ENCODE measurements at regions not wholly inside any gene's neighbourhood (a gene's known extent, or its start where the extent isn't known, plus 50 kb on each side); places are given as distances from the start of the nearest gene placed in this dataset.

DNA sequence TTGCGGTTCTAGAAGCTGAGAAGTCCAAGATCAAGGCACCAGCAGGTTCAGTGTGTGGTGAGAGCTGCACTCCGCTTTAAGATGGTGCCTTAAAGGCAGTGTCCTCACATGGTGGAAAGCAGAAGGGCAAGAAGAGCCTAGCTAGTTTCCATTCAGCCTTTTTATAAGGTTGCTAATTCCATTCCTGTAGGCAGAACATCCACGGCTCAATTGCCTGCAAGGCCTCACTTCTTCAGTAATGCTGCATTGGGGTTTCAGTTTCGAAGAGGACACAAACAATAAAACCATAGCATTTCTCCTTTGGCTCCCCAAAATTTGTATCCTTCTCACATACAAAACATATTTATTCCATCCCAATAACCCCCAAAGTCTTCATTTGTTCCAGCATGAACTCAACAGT, 109.5 kb upstream of the KCND2 start:
- no peaks in the 10 kb centered on the region for H3K36me3 ChIP-seq (ENCODE audit: insufficient read depth, low read length)
- no peak overlapping the region for H3K4me2 ChIP-seq (ENCODE audit: low read length)
- no peaks in the 10 kb centered on the region for H3K27me3 ChIP-seq (ENCODE audit: control insufficient read depth, insufficient read depth, low read length)
- H3K9me3 ChIP-seq (replicated peaks; ENCODE audit: low read length), result no peaks in the 10 kb centered on the region
- no peak overlapping the region for H3K9ac ChIP-seq (ENCODE audit: low read depth, low read length)
- H3K4me1 ChIP-seq (ENCODE audit: control insufficient read depth, insufficient read depth, low read length), result no peaks in the 10 kb centered on the region
- H3K4me3 ChIP-seq (ENCODE audit: low read length), result no peak overlapping the region

DNA sequence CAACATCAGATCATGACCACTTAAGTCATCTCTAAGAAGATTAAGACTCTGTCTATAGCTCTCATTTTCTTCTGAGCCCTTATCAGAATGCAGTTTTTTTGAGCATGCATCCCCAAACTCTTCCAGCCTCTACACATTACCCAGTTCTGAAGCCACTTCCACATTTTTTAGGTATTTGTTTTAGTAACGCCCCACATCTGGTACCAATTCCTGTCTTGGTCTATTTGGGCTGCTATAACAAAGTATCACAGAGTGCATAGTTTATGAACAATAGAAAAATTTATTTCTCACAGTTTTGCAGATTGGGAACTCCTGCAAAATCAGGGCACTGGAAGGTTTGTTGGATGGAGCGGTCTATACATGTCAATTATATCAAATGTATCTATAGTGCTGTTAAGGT, 107.7 kb upstream of the KCND2 start:
- H3K27me3 ChIP-seq (ENCODE audit: control insufficient read depth, insufficient read depth, low read length), result no peaks in the 10 kb centered on the region

DNA sequence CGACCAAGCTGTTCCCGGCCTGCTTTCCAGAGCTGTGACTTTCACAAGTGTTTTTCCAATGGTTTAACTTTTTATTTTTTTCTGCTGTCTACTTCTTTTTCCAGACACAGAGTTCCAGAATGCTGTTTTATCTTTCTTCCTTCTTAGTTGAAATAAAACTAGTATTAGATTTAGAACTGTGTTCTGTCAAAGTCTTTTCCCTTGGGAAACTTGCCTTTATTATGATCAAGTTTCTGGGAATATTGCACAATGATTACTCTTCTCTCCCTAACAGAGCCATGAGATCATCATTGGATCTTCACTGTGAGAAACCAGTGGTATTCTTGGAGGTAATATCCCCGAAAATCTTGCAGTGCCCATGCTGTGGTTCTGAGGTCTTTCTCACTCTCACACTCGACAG, 104.9 kb upstream of the KCND2 start:
- H3K27me3 ChIP-seq (ENCODE audit: control insufficient read depth, insufficient read depth, low read length), result no peaks in the 10 kb centered on the region
- no peaks in the 10 kb centered on the region for H3K36me3 ChIP-seq (ENCODE audit: insufficient read depth, low read length)
- no peak overlapping the region for H3K4me2 ChIP-seq (ENCODE audit: low read length)
- peaks cover 20% of the 10 kb centered on the region for H3K4me1 ChIP-seq (ENCODE audit: control insufficient read depth, insufficient read depth, low read length)
- H3K4me3 ChIP-seq (ENCODE audit: low read length), result no peak overlapping the region
- no peaks in the 10 kb centered on the region for H3K9me3 ChIP-seq (replicated peaks; ENCODE audit: low read length)
- H3K9ac ChIP-seq (ENCODE audit: low read depth, low read length), result peak overlapping the region; percentile 35

More for the DNA sequence above, 107.7 kb upstream of the KCND2 start:
- no peaks in the 10 kb centered on the region for H3K36me3 ChIP-seq (ENCODE audit: insufficient read depth, low read length)
- H3K9ac ChIP-seq (ENCODE audit: low read depth, low read length), result no peak overlapping the region
- no peak overlapping the region for H3K4me3 ChIP-seq (ENCODE audit: low read length)
- H3K9me3 ChIP-seq (replicated peaks; ENCODE audit: low read length), result no peaks in the 10 kb centered on the region
- H3K4me1 ChIP-seq (ENCODE audit: control insufficient read depth, insufficient read depth, low read length), result peaks cover 5% of the 10 kb centered on the region
- no peak overlapping the region for H3K4me2 ChIP-seq (ENCODE audit: low read length)

DNA sequence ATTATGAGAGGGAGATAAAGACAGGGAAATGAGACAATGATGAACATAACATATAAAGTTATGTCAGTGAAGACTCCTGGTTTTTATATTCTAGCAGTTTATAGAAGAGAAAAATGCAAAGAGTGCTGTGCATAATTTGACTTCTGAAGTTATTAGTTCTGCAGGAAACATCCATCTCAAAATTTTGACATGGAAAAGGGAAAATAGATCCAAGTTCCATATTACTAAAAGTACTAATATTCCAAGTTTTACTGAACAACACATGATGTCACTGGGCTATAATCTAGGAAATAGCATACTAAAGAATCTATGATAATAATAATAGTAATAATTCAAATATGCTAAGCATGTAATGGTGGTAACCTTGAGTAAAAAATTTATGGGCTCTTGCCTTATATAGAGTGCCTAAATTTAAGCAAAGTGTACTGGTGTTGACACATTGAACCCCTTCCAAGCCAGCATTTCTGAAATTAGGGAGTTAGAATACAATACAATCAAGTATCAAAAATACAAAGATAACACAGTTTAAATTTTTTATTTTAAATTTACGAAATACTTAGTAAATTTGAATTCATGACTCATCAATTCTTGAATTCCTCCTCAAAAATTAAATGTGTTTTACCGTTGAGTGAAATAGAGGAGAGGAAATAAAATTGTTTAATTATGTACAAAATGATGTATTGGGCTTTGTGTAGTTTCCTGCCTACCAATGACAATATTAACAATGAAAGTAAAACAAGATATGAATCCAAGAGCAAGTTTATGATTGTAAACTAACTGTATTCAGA, 102.8 kb upstream of the KCND2 start:
- peaks cover 20% of the 10 kb centered on the region for H3K4me1 ChIP-seq (ENCODE audit: control insufficient read depth, insufficient read depth, low read length)
- no peaks in the 10 kb centered on the region for H3K36me3 ChIP-seq (ENCODE audit: insufficient read depth, low read length)
- no peaks in the 10 kb centered on the region for H3K9me3 ChIP-seq (replicated peaks; ENCODE audit: low read length)
- H3K4me3 ChIP-seq (ENCODE audit: low read length), result no peak overlapping the region
- H3K4me2 ChIP-seq (ENCODE audit: low read length), result peak overlapping the region; percentile 5
- H3K27me3 ChIP-seq (ENCODE audit: control insufficient read depth, insufficient read depth, low read length), result no peaks in the 10 kb centered on the region
- H3K9ac ChIP-seq (ENCODE audit: low read depth, low read length), result no peak overlapping the region

DNA sequence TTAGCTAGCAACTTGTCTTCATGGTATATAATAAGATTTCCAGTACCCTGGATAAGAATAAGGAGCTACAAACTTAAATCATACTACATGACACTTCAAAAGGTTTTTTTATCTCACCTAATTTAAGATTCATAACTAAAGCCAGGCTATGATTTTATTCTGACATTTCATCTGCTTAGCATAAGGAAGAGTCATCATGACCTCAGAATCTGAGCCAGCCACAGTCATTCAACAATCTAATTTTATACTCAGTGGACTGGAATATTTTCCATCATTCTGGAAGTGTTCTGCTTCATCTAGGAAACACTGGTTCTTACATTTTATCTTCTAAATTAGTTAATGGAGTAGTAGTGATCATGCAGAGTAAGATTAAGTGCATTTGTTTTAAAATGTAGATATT, 102.1 kb upstream of the KCND2 start:
- Histone ChIP-seq H3K4me2 (ENCODE audit: low read length) (peak overlapping the region; percentile 5), H3K9me3 (replicated peaks; ENCODE audit: low read length) (no peaks in the 10 kb centered on the region), H3K4me3 (ENCODE audit: low read length) (no peak overlapping the region), H3K9ac (ENCODE audit: low read depth, low read length) (no peak overlapping the region), H3K4me1 (ENCODE audit: control insufficient read depth, insufficient read depth, low read length) (peaks cover 20% of the 10 kb centered on the region), H3K36me3 (ENCODE audit: insufficient read depth, low read length) (no peaks in the 10 kb centered on the region), H3K27me3 (ENCODE audit: control insufficient read depth, insufficient read depth, low read length) (no peaks in the 10 kb centered on the region)

DNA sequence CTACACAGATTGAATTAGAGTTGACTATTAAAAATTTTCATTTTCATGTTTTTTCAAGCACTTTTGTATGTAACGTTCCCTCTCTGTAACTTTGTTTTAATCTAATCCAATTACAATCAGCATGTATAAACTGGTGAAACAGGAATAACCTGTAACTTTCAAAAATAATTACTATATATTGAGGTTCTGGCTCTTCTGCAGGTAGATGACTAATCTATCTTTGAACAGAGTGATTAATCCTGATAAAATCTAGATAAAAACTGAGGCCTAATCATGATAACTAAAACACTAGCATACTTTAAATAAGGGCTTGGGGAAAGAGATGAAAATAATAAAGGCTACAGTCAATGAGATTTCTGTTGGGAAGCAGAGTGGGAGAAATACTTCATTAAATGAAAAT, 101.6 kb upstream of the KCND2 start:
- Histone ChIP-seq H3K36me3 (ENCODE audit: insufficient read depth, low read length) (no peaks in the 10 kb centered on the region), H3K4me3 (ENCODE audit: low read length) (no peak overlapping the region), H3K4me1 (ENCODE audit: control insufficient read depth, insufficient read depth, low read length) (peaks cover 20% of the 10 kb centered on the region), H3K9me3 (replicated peaks; ENCODE audit: low read length) (no peaks in the 10 kb centered on the region), H3K4me2 (ENCODE audit: low read length) (no peak overlapping the region), H3K27me3 (ENCODE audit: control insufficient read depth, insufficient read depth, low read length) (no peaks in the 10 kb centered on the region), H3K9ac (ENCODE audit: low read depth, low read length) (no peak overlapping the region)

DNA sequence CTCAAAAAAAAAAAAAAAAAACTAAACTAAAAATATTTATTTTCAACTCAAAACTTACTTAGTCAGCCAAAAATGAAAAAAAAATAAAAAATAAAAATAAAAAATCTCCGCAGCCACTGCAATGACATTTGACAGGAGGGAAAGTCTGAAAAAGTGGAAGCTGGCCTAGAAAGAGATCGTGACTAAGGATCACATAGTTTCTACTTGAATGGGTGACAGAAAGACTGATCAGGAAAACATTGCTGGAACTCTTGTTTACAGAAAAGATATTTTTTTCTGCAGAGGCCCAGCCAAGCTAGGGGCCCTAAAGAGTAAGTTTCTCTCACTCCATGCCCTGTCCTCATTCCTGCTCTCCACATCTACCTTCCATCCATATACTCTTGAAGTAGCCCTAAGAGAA, 92.8 kb upstream of the KCND2 start:
- Histone ChIP-seq H3K4me1 (ENCODE audit: control insufficient read depth, insufficient read depth, low read length) (no peaks in the 10 kb centered on the region), H3K36me3 (ENCODE audit: insufficient read depth, low read length) (no peaks in the 10 kb centered on the region), H3K9ac (ENCODE audit: low read depth, low read length) (no peak overlapping the region), H3K27me3 (ENCODE audit: control insufficient read depth, insufficient read depth, low read length) (no peaks in the 10 kb centered on the region), H3K4me3 (ENCODE audit: low read length) (no peak overlapping the region), H3K9me3 (replicated peaks; ENCODE audit: low read length) (no peaks in the 10 kb centered on the region), H3K4me2 (ENCODE audit: low read length) (no peak overlapping the region)

DNA sequence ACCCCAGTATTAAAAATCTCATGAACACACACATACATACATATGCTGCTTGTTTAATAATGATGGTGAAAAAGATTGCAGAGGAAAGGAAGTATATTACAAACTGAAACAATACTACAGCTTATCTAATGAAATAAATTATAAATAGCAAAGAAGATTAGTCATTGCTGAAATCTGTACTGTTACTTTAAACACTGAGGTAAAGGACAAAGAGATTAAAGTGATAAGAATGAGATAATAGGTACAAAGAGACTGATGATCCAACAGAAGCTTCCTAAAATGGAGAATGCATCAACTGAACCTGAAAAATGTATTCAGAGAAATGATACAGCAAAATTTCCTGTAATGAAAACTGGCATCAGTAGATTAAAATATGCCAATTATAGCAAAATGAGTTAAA, 91.5 kb upstream of the KCND2 start:
- H3K4me2 ChIP-seq (ENCODE audit: low read length), result no peak overlapping the region
- H3K4me3 ChIP-seq (ENCODE audit: low read length), result no peak overlapping the region
- H3K4me1 ChIP-seq (ENCODE audit: control insufficient read depth, insufficient read depth, low read length), result no peaks in the 10 kb centered on the region
- H3K9me3 ChIP-seq (replicated peaks; ENCODE audit: low read length), result no peaks in the 10 kb centered on the region
- no peak overlapping the region for H3K9ac ChIP-seq (ENCODE audit: low read depth, low read length)
- H3K36me3 ChIP-seq (ENCODE audit: insufficient read depth, low read length), result no peaks in the 10 kb centered on the region
- no peaks in the 10 kb centered on the region for H3K27me3 ChIP-seq (ENCODE audit: control insufficient read depth, insufficient read depth, low read length)

DNA sequence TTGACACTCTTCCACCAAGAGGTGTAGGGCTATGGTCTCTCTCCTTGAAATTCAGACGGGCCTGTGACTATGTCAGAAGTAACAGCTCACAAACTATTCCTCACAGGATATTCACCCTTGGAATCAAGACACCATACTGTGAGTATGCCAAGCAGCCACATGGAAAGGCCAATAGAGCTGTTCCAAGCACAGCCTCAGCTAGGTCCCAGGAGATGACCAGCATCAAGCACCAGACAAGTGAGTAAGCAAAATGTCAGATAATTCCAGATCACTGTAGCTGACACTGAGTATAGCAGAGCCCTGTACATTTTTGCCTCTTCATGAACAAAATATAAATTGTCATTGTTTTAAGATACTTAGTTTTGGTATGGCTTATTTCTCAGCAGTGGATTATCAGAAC, 88.1 kb upstream of the KCND2 start:
- H3K9me3 ChIP-seq (replicated peaks; ENCODE audit: low read length), result no peaks in the 10 kb centered on the region
- H3K4me3 ChIP-seq (ENCODE audit: low read length), result no peak overlapping the region
- no peaks in the 10 kb centered on the region for H3K27me3 ChIP-seq (ENCODE audit: control insufficient read depth, insufficient read depth, low read length)
- H3K4me1 ChIP-seq (ENCODE audit: control insufficient read depth, insufficient read depth, low read length), result no peaks in the 10 kb centered on the region
- no peak overlapping the region for H3K9ac ChIP-seq (ENCODE audit: low read depth, low read length)
- no peak overlapping the region for H3K4me2 ChIP-seq (ENCODE audit: low read length)
- H3K36me3 ChIP-seq (ENCODE audit: insufficient read depth, low read length), result no peaks in the 10 kb centered on the region

DNA sequence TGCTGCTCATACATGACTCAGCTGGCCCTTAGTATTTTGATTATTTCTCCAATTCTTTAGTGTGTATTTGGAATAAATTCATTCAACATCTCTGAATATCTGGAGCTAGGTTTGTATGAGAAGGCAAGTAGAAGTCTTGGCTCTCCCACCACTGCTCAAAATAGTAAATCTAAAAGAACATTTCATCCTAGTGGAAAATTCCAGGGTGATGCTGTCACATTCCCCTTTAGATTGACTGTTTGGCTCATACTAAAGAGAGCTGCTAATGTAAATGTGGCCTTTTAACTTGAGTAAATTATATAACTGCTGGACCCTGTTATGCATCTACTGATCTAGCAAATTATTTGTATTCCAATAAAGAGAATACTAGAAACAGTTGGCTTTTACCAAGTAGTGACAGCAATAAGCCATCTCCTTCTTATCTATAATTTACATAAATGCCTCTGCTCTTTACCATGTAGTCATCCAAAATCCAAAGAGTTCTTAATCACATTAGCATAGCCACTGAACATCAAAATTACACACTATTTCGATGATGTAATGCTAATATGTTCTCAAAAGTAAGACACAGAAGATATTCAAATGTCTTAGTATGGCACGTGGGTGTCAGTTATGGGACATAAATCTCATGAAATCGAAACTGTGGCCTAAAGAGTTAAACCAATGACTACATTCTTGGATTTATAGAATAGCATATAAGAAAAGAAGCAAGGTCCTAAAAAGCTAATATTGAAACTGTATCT, 86.9 kb upstream of the KCND2 start:
- no peak overlapping the region for H3K4me3 ChIP-seq (ENCODE audit: low read length)
- no peaks in the 10 kb centered on the region for H3K27me3 ChIP-seq (ENCODE audit: control insufficient read depth, insufficient read depth, low read length)
- no peak overlapping the region for H3K4me2 ChIP-seq (ENCODE audit: low read length)
- no peak overlapping the region for H3K9ac ChIP-seq (ENCODE audit: low read depth, low read length)
- H3K9me3 ChIP-seq (replicated peaks; ENCODE audit: low read length), result no peaks in the 10 kb centered on the region
- H3K36me3 ChIP-seq (ENCODE audit: insufficient read depth, low read length), result no peaks in the 10 kb centered on the region
- H3K4me1 ChIP-seq (ENCODE audit: control insufficient read depth, insufficient read depth, low read length), result no peaks in the 10 kb centered on the region

DNA sequence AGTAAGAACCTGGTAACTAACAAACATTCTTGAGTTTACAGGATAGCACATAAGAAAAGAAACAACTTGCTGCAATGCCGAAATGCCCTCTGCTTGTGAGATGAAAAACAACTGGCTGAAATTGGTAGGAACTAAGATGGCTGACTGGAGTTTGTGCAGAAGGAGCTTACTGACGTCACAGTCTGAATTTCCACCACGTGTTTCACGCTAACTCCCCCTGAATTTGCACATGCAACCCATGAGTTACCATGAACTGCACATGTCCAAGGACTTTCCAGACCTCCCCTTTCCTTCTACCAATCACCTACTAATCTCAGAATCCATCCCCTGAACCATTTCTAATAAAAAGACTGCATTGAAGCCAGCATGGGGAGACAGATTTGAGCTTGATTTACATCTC, 86.3 kb upstream of the KCND2 start:
- no peaks in the 10 kb centered on the region for H3K36me3 ChIP-seq (ENCODE audit: insufficient read depth, low read length)
- no peak overlapping the region for H3K4me3 ChIP-seq (ENCODE audit: low read length)
- H3K4me1 ChIP-seq (ENCODE audit: control insufficient read depth, insufficient read depth, low read length), result no peaks in the 10 kb centered on the region
- H3K4me2 ChIP-seq (ENCODE audit: low read length), result no peak overlapping the region
- no peak overlapping the region for H3K9ac ChIP-seq (ENCODE audit: low read depth, low read length)
- H3K9me3 ChIP-seq (replicated peaks; ENCODE audit: low read length), result no peaks in the 10 kb centered on the region
- H3K27me3 ChIP-seq (ENCODE audit: control insufficient read depth, insufficient read depth, low read length), result no peaks in the 10 kb centered on the region

DNA sequence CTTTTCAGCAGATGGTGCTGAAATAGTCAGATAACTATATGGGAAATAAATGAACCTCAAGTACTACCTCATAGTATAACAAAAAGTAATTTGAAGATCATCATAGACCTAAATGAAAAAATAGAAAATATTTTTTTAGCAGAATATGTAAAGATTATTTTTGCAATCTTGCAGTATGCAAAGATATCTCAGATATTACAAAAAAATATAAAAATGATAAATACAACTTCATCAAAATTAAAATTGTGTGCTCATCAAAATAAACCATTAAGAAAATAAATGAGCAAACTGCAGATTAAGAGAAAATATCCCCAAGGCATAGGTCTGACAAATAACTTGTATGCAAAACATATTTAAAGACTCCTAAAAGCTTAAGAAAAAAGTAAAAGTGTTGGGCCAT, 83.4 kb upstream of the KCND2 start:
- Histone ChIP-seq H3K4me1 (ENCODE audit: control insufficient read depth, insufficient read depth, low read length) (no peaks in the 10 kb centered on the region), H3K36me3 (ENCODE audit: insufficient read depth, low read length) (no peaks in the 10 kb centered on the region), H3K4me3 (ENCODE audit: low read length) (no peak overlapping the region), H3K9me3 (replicated peaks; ENCODE audit: low read length) (no peaks in the 10 kb centered on the region), H3K9ac (ENCODE audit: low read depth, low read length) (no peak overlapping the region), H3K27me3 (ENCODE audit: control insufficient read depth, insufficient read depth, low read length) (no peaks in the 10 kb centered on the region), H3K4me2 (ENCODE audit: low read length) (no peak overlapping the region)
